Stimulated activated CD4-positive, alpha-beta T cell treated with anti-CD3 and anti-CD28 coated beads, Interleukin-12 subunit alpha, Interleukin-12 subunit beta, amount 100 ng/mL, for 24 hours (primary cell): ENCODE measurements at regions not wholly inside any gene's neighbourhood (a gene's known extent, or its start where the extent isn't known, plus 50 kb on each side); places are given as distances from the start of the nearest gene placed in this dataset.
"Not testable (repeated sequence)": the region's sequence is repeated elsewhere in the genome, so short reads cannot be mapped to it uniquely, and the experiment has no call there.

Experiments used
- DNase-seq, 2 experiments: peaks; one replicate each; pipeline ENCODE4 v3.0.0-alpha.2; 2020; ENCODE audit warnings: low read depth in 2 of 2

DNA sequence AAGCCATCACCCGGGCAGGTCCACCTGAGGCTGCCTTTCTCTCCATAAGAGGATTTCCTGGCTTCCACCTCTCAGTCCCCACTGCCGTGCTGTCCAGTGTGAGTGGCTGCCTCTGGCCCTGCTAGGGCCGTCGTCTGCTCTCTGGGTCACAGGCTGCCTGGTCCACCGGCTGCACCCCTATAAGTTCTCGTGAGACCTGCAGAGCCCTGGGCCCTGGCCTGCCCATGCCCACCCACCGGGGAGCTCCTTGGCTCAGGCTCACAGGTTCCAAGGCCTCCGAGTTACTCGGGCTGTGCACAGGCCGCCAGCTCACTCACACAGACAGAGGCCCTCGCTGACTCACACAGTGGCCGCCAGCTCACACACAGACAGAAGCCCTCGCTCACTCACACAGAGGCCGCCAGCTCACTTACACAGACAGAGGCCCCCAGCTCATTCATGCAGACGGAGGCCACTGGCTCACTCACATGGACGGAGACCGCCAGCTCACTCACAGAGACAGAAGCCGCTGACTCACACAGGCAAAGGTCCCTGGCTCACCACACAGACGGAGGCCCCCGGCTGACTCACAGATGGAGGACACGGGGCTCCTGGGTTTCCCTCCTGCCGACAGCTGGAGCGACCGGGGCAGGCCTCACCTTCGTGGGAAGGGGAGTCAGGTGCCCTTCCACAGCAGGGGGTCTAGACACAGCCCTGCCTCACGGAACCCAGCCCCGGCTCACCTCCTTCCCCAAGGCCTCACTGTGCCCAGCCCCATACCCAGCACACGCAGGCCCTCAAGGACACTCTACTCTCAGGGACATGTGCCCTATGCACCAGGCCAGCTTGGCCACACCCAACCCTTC lies 334.1 kb upstream of the MYT1L start:
- DNase-seq, result no peak

- DNase-seq, result no peak
These were observed 332.4 kb upstream of the MYT1L start for GRCh38 chr2:2663401-2664036.

GRCh38 chr2:2662847-2663356 lies 331.8 kb upstream of the MYT1L start:
- no peak for DNase-seq

- DNase-seq, result no peak
These were observed 331.2 kb upstream of the MYT1L start for GRCh38 chr2:2662037-2662846.

- no peak for DNase-seq
These were observed 329.8 kb upstream of the MYT1L start for GRCh38 chr2:2660789-2661355.

GRCh38 chr2:2657121-2657962 lies 326.3 kb upstream of the MYT1L start:
- no peak for DNase-seq

GRCh38 chr2:2656115-2657011 lies 325.3 kb upstream of the MYT1L start:
- no peak for DNase-seq

DNA sequence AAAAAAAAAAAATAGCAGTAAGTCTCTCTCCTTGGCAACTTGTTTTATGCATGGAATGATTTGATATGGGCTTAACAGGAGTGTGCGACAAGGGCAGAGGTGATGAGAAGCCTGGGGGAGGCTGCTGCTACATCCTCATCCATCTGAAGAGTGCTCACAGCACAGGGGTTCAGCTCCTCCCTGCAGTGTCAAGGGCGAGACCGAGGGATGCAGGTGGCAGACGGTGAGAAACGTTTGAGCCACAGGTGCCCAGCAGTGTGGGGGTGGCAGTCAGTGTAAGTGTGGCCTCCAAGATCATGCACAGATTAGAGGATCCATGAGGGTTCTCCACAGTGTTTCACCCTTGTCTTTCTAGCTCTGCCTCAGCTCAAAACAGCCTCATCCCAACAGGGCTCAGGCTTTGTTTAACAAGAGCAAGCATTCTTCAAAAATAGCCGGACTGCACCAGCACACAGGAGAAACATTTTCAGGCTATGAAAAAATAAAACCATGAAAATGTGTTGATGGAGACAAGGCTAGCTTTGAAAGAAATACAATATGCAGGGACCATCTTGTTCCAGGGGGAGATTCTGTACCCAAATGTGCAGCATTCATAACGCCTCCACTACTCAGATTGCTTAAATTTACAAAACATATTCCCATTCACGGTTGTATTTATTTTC lies 324.5 kb upstream of the MYT1L start:
- DNase-seq, result no peak

DNA sequence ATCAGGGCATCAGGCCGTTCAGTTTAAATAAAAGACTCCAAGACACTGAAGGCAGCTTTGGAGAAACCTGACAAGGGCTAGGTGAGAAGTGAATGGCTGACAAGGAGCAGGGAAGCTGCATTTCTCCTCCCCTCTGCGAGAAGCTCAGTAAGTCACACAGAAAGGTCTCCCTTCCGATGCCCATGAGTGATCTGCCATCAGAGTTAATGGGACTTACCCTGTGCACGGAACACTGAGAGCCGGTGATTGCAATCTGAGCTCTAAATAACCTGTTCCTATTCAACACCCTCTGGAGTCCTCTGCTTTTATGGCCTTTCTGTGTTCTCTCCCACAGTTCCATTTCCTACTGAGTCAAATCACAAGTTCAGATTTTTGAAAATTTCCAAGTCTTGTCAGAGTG lies 322.2 kb upstream of the MYT1L start:
- no peak for DNase-seq

GRCh38 chr2:2650608-2651375 lies 319.7 kb upstream of the MYT1L start:
- no peak for DNase-seq

DNA sequence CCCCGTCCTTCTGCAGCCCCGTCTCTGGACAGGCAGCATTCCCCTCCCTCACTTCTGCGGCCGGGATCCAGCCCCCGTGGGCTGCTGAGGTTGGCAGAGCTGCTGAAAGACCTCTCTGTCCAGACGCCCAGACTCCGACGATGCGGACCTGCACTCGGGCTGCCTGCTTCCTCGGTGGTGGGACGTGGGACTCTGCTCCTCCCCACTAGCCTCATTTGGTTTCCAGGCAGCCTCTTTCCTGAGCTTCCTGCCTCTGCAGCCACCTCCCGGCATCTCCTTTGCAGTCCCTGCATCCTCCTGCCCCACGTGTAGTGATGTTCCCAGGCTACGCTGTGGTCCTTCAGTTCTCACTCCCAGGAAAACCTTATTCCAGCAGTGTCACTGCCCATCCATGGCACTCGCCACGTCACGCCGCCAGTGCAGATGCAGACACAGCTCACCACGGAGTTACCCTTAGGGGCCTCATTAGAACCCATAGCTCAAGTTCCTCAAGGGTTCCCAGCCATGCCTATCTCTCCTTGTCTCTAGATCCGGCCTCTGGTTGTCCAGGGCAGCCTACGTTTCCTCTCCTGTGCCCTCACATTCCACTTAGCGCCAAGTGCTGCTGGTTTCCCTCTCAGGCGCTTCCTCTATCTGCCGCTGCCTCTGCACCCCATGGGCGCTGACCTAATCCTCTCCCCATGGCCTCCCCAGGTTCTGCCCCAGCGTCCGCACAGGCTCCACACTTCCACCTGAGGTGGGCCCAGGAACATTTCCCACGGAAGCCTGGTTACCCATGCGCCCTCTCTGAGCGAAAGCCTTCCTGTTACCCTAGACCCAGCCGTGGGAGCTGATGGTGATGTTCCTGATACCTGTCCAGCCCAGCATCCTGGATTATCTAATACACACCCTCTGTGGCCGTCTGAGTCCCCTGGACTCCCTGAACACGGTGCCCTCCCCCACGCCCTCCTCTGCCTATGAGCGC lies 318.3 kb upstream of the MYT1L start:
- no peak for DNase-seq

GRCh38 chr2:2648094-2648493 lies 317.0 kb upstream of the MYT1L start:
- no peak for DNase-seq

GRCh38 chr2:2647141-2647541 lies 316.1 kb upstream of the MYT1L start:
- DNase-seq, result no peak

DNA sequence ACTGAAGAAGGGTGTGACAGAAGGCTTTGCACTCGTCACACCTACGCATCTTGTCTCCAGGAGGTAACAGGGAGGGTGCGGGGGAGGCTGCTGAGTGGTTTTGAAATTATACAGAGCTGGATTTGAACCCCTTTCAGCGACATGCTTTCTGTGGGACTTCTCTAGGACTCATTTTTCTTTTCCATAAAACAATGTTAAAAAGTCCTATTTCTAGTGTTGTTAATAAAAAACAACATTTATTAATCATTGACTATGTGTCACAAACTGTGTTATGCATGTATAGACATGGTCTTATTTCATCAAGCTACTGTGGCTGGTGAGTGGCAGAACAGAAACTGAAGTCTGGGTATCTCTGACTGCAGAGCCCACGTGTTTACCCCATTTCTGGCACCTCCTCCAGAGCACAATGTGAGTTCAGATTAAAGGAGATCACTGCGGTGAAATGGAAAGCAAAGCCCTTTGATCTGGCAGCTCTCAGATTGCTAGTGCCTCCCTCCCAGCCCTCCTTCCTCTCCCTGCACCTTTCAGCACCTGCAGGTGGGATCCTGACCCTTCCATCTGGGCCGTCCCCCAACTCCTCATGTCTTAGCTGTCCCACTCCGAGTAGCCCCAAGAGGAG lies 315.5 kb upstream of the MYT1L start:
- peak in 1 of 2 experiments; percentile 31 for DNase-seq

GRCh38 chr2:2645162-2645855 lies 314.2 kb upstream of the MYT1L start:
- DNase-seq, result no peak

DNA sequence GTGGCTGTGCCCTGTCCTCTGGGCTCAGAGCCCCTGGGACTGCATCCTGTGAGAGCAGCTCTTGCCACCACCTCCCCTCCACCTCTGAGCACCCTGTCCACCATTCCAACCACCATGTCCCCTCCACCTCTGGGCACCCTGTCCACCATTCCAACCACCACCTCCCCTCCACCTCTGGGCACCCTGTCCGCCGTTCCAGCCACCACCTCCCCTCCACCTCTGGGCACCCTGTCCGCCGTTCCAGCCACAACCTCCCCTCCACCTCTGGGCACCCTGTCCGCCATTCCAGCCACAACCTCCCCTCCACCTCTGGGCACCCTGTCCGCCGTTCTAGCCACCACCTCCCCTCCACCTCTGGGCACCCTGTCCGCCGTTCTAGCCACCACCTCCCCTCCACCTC lies 313.7 kb upstream of the MYT1L start:
- not testable (repeated sequence) for DNase-seq
